Breast epithelium (tissue), 3 donors: ENCODE measurements at regions not wholly inside any gene's neighbourhood (a gene's known extent, or its start where the extent isn't known, plus 50 kb on each side); places are given as distances from the start of the nearest gene placed in this dataset.

ENCODE experiments used
- POLR2A ChIP-seq: fragments of 450-650 bp; IDR thresholded peaks from one replicate; pipeline ENCODE4 v1.6.1; 2016; ENCODE audit warnings: antibody characterized with exemption, mild to moderate bottlenecking, moderate library complexity
- POLR2AphosphoS5 ChIP-seq, 3 donors: sonication (generic); formaldehyde crosslinking; IDR thresholded peaks; one replicate each; pipeline ENCODE4 v1.6.1; 2017; ENCODE audit warnings: antibody characterized with exemption in 3 of 3
- TF ChIP-seq, protein P1 (sequence below), 3 donors: fragments of 450-650 bp; IDR thresholded peaks; one replicate each; pipeline ENCODE4 v1.5.1; 2016 to 2017; ENCODE audit warnings: antibody characterized with exemption in 3 of 3, mild to moderate bottlenecking in 3 of 3, moderate library complexity in 3 of 3

DNA sequence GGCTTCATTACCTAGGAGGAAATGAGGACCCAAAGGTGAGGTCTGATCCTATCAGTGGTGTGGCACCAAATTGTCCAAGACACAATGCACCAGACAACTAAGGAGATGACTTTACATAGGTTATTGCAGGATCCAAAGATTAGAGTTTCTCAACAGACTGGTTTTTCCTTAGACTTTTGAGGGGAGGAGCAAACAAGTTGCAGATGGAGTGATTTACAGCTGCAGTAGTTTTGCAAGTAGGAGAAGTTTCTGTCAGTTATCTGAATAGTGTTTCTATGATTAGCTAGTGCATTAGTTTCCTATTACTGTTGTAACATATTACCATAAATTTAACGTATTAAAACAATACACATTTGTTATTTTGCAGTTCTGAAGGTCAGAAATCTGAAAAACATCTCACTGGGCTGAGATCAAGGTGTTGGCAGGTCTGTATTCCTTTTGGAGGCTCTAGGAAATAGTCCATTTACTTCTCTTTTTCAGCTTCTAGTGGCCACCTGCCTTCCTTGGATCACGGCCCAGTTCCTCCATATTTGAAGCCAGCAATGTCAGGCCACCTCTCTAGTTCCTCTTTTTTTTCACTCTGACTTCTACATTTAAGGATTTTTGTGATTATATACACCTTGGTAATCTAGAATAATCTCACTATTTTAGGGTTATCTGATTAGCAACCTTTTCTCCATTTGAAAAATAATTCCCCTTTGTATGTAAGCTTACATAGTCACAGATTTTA is 994.9 kb downstream of the REEP3 start:
- TF ChIP-seq, protein P1, sequence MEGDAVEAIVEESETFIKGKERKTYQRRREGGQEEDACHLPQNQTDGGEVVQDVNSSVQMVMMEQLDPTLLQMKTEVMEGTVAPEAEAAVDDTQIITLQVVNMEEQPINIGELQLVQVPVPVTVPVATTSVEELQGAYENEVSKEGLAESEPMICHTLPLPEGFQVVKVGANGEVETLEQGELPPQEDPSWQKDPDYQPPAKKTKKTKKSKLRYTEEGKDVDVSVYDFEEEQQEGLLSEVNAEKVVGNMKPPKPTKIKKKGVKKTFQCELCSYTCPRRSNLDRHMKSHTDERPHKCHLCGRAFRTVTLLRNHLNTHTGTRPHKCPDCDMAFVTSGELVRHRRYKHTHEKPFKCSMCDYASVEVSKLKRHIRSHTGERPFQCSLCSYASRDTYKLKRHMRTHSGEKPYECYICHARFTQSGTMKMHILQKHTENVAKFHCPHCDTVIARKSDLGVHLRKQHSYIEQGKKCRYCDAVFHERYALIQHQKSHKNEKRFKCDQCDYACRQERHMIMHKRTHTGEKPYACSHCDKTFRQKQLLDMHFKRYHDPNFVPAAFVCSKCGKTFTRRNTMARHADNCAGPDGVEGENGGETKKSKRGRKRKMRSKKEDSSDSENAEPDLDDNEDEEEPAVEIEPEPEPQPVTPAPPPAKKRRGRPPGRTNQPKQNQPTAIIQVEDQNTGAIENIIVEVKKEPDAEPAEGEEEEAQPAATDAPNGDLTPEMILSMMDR (IDR thresholded peaks at IDR 0.05): no peak
- TF ChIP-seq POLR2A (no peak), POLR2AphosphoS5 (IDR thresholded peaks at IDR 0.05) (no peak)
